NCI-H1105 (cell line): ENCODE measurements at regions not wholly inside any gene's neighbourhood (a gene's known extent, or its start where the extent isn't known, plus 50 kb on each side); places are given as distances from the start of the nearest gene placed in this dataset.

Experiments
- DNase-seq: peaks from one replicate; lab custom pipeline; 2025; lab: John Stamatoyannopoulos, UW

- DNase-seq: no peak
Observed at GRCh38 chr11:134800826-134801225, 388.8 kb upstream of the B3GAT1 start.

- DNase-seq: no peak
Observed at GRCh38 chr11:134800130-134800529, 388.1 kb upstream of the B3GAT1 start.

- DNase-seq: no peak
Observed at GRCh38 chr11:134799386-134799785, 387.3 kb upstream of the B3GAT1 start.

GRCh38 chr11:134797411-134798089, 385.5 kb upstream of the B3GAT1 start:
- DNase-seq: no peak

GRCh38 chr11:134795017-134795416, 383.0 kb upstream of the B3GAT1 start:
- no peak for DNase-seq

- DNase-seq: no peak
Observed at GRCh38 chr11:134794192-134794591, 382.1 kb upstream of the B3GAT1 start.

- DNase-seq: no peak
Observed at GRCh38 chr11:134792677-134793076, 380.6 kb upstream of the B3GAT1 start.

GRCh38 chr11:134792044-134792443, 380.0 kb upstream of the B3GAT1 start:
- no peak for DNase-seq

GRCh38 chr11:134791102-134791501, 379.1 kb upstream of the B3GAT1 start:
- no peak for DNase-seq

GRCh38 chr11:134789104-134789503, 377.1 kb upstream of the B3GAT1 start:
- no peak for DNase-seq

- no peak for DNase-seq
Observed at GRCh38 chr11:134786636-134787035, 374.6 kb upstream of the B3GAT1 start.

- no peak for DNase-seq
Observed at GRCh38 chr11:134785660-134786284, 373.7 kb upstream of the B3GAT1 start.

- no peak for DNase-seq
Observed at GRCh38 chr11:134785059-134785458, 373.0 kb upstream of the B3GAT1 start.

GRCh38 chr11:134784568-134784967, 372.5 kb upstream of the B3GAT1 start:
- DNase-seq: no peak

GRCh38 chr11:134784046-134784445, 372.0 kb upstream of the B3GAT1 start:
- DNase-seq: no peak

GRCh38 chr11:134783234-134783633, 371.2 kb upstream of the B3GAT1 start:
- no peak for DNase-seq

GRCh38 chr11:134781380-134781866, 369.4 kb upstream of the B3GAT1 start:
- no peak for DNase-seq

GRCh38 chr11:134780486-134781147, 368.6 kb upstream of the B3GAT1 start:
- no peak for DNase-seq

- DNase-seq: no peak
Observed at GRCh38 chr11:134779179-134779578, 367.1 kb upstream of the B3GAT1 start.

GRCh38 chr11:134768463-134768862, 356.4 kb upstream of the B3GAT1 start:
- DNase-seq: no peak

- no peak for DNase-seq
Observed at GRCh38 chr11:134765565-134765964, 353.5 kb upstream of the B3GAT1 start.

GRCh38 chr11:134764966-134765365, 352.9 kb upstream of the B3GAT1 start:
- no peak for DNase-seq

- DNase-seq: no peak
Observed at GRCh38 chr11:134764367-134764766, 352.3 kb upstream of the B3GAT1 start.
